ENCODE measurements at regions not wholly inside any gene's neighbourhood (a gene's known extent, or its start where the extent isn't known, plus 50 kb on each side); places are given as distances from the start of the nearest gene placed in this dataset.

DNA sequence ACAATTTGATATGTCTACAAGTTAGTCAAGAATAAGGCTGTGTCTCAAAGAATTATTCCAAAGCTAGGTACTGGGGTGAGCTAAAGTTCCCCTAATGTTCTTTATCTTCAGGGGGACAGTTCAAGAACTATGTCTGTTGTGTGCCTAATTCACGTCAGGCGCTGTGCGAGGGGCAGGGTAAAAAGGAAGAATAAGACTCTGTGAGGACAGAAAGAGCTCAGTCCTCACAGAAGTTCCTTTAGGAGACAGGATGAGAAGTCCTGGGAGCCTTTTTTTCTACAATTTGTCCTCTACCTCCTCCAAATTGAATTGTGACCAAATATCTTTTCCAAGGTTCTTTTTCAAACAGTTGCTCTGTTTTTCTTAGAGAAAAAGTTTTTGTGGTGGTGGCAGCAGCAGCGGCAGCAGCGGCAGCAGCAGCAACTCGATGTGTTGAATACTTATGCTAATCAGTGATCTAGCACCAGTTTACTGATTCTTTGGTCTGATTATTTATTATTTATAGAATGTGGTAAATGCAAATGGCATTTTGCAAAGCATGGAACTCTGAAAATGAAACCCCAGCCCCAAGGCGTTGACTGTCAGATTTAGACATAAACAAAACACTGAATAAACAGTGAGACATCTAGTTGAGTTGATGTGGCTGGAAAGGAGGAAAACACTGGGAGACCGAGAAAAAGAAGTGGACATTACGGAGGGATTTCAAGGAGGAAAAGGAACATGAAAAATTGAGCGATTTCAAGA is 88.6 kb downstream of the GTPBP8 start:
- BruUV-seq (replicated peaks): no TSS peak
- Histone ChIP-seq H3K9me1 (ENCODE audit: insufficient read depth, low read length) (no peaks in the 10 kb centered on the region), H4K91ac (ENCODE audit: insufficient read depth, low read depth, low read length) (no peak overlapping the region), H3K4ac (ENCODE audit: low read depth, low read length) (no peak overlapping the region), H2BK20ac (ENCODE audit: low read depth, low read length) (no peak overlapping the region), H2AK5ac (ENCODE audit: low read depth, low read length) (no peak overlapping the region), H3K79me1 (ENCODE audit: low read depth in 1 of 2, low read length in 2 of 2) (no peaks in the 10 kb centered on the region), H3K4me1 (ENCODE audit: control insufficient read depth, insufficient read depth, low read length) (peaks cover 5% of the 10 kb centered on the region; the same call in 1 of the 2 replicates), H3K27ac (ENCODE audit: insufficient read depth, low read length) (no peak overlapping the region), H2AFZ (replicated peaks; ENCODE audit: low read length, poor library complexity) (no peak overlapping the region), H3K4me3 (ENCODE audit: insufficient read depth, low read depth, low read length) (peak overlapping the region; percentile 9; the same call in 1 of the 2 replicates), H2AK9ac (replicated peaks; ENCODE audit: low read depth, low read length, poor library complexity) (no peak overlapping the region), H3K23ac (ENCODE audit: low read depth, low read length) (0 out of 2 replicates have a peak overlapping the region, but pooled peaks have one; percentile 11), H3K27me3 (ENCODE audit: control insufficient read depth, insufficient read depth, low read length) (peaks cover 4% of the 10 kb centered on the region; the same call in 1 of the 2 replicates), H2BK120ac (ENCODE audit: low read depth, low read length) (no peak overlapping the region; the same call in 1 of the 2 replicates), H4K8ac (ENCODE audit: low read depth in 2 of 2, low read length in 2 of 2) (no peak overlapping the region), H3K36me3 (ENCODE audit: control insufficient read depth, insufficient read depth, low read length) (no peaks in the 10 kb centered on the region), H2BK15ac (ENCODE audit: low read depth, low read length) (no peak overlapping the region), H3K14ac (replicated peaks; ENCODE audit: low read depth, low read length) (no peak overlapping the region), H2BK5ac (ENCODE audit: low read depth, low read length, poor library complexity, severe bottlenecking) (no peak overlapping the region), H3K9ac (ENCODE audit: low read depth, low read length) (no peak overlapping the region), H3K4me2 (ENCODE audit: low read depth, low read length) (peak overlapping the region; percentile 68), H3K9me3 (ENCODE audit: control insufficient read depth, insufficient read depth, low read length) (no peaks in the 10 kb centered on the region), H3K18ac (ENCODE audit: low read depth, low read length) (peak overlapping the region; percentile 64; the same call in 1 of the 2 replicates), H3K56ac (ENCODE audit: extremely low read depth, insufficient read depth, low read length) (no peak overlapping the region), H4K20me1 (ENCODE audit: insufficient read depth, low read length) (no peaks in the 10 kb centered on the region), H4K5ac (ENCODE audit: low read depth, low read length) (no peak overlapping the region; the same call in 1 of the 2 replicates)
- in situ Hi-C loops (cut with MboI; ENCODE audit: low sequenced_read_pairs): no loop called here
- intact Hi-C loops (cut with micrococcal nuclease): no loop called here
- ATAC-seq (ENCODE audit: low read depth) (peak; percentile 44), DNase-seq (peak; percentile 13)
- WGBS, 2 experiments (ENCODE audit: extremely low coverage in 2 of 2, insufficient read length in 1 of 2): 16% methylated on average over 4 of the region's 10 CpGs; no CpG with 5 or more reads in 1 of the 2 experiments
- dilution Hi-C loops (cut with HindIII; ENCODE audit: low sequenced_read_pairs, unreplicated experiment): no loop called here
- TF ChIP-seq, protein P1, sequence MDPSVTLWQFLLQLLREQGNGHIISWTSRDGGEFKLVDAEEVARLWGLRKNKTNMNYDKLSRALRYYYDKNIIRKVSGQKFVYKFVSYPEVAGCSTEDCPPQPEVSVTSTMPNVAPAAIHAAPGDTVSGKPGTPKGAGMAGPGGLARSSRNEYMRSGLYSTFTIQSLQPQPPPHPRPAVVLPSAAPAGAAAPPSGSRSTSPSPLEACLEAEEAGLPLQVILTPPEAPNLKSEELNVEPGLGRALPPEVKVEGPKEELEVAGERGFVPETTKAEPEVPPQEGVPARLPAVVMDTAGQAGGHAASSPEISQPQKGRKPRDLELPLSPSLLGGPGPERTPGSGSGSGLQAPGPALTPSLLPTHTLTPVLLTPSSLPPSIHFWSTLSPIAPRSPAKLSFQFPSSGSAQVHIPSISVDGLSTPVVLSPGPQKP (IDR thresholded peaks at IDR 0.05; ENCODE audit: borderline replicate concordance, low read depth, low read length): no peak
- TF ChIP-seq MXI1 (IDR thresholded peaks at IDR 0.05; ENCODE audit: borderline replicate concordance, low read depth, low read length) (no peak), MAZ (IDR thresholded peaks at IDR 0.05; ENCODE audit: borderline replicate concordance, low read depth, low read length) (no peak), RCOR1 (IDR thresholded peaks at IDR 0.05; ENCODE audit: insufficient replicate concordance, low read length) (no peak), POLR2A (IDR thresholded peaks at IDR 0.05; ENCODE audit: low read depth, low read length) (no peak), CEBPB (IDR thresholded peaks at IDR 0.05; ENCODE audit: low read depth, low read length) (no peak), BHLHE40 (IDR thresholded peaks at IDR 0.05; ENCODE audit: low read depth, low read length) (no peak), CHD1 (IDR thresholded peaks at IDR 0.05; ENCODE audit: low read depth, low read length) (no peak), NFE2L2 (IDR thresholded peaks at IDR 0.05; ENCODE audit: low read depth, low read length) (no peak), RAD21 (IDR thresholded peaks at IDR 0.05; ENCODE audit: low read length) (no peak), SMC3 (IDR thresholded peaks at IDR 0.05; ENCODE audit: low read depth, low read length) (no peak), FOS (IDR thresholded peaks at IDR 0.05; ENCODE audit: low read depth, low read length) (no peak)
- TF ChIP-seq, protein P2, sequence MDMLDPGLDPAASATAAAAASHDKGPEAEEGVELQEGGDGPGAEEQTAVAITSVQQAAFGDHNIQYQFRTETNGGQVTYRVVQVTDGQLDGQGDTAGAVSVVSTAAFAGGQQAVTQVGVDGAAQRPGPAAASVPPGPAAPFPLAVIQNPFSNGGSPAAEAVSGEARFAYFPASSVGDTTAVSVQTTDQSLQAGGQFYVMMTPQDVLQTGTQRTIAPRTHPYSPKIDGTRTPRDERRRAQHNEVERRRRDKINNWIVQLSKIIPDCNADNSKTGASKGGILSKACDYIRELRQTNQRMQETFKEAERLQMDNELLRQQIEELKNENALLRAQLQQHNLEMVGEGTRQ (IDR thresholded peaks at IDR 0.05; ENCODE audit: low read depth, low read length): no peak
- TF ChIP-seq, protein P3, sequence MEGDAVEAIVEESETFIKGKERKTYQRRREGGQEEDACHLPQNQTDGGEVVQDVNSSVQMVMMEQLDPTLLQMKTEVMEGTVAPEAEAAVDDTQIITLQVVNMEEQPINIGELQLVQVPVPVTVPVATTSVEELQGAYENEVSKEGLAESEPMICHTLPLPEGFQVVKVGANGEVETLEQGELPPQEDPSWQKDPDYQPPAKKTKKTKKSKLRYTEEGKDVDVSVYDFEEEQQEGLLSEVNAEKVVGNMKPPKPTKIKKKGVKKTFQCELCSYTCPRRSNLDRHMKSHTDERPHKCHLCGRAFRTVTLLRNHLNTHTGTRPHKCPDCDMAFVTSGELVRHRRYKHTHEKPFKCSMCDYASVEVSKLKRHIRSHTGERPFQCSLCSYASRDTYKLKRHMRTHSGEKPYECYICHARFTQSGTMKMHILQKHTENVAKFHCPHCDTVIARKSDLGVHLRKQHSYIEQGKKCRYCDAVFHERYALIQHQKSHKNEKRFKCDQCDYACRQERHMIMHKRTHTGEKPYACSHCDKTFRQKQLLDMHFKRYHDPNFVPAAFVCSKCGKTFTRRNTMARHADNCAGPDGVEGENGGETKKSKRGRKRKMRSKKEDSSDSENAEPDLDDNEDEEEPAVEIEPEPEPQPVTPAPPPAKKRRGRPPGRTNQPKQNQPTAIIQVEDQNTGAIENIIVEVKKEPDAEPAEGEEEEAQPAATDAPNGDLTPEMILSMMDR (conservative IDR thresholded peaks at IDR 0.05; ENCODE audit: low read depth, low read length): no peak
- POLR2A ChIA-PET (ENCODE audit: unreplicated experiment): interaction anchor here (0.8 kb wide), 1 partner anchor 9 kb away, joined by 3 read pairs; no protein-coding TSS in a partner anchor
- CTCF ChIA-PET: interaction anchor here (0.6 to 1.8 kb wide), 2 partner anchors 9 to 301 kb away, joined by 4 read pairs; no protein-coding TSS in a partner anchor

Data from IMR-90 (cell line).